HG03442 (cell line): ENCODE measurements at regions not wholly inside any gene's neighbourhood (a gene's known extent, or its start where the extent isn't known, plus 50 kb on each side); places are given as distances from the start of the nearest gene placed in this dataset.
"Not testable (repeated sequence)": the region's sequence is repeated elsewhere in the genome, so short reads cannot be mapped to it uniquely, and the experiment has no call there.

ENCODE experiments used
- ATAC-seq: cut with Tn5 transposase; IDR thresholded peaks from one replicate; pipeline ENCODE4 v1.9.1; 2021; ENCODE audit warnings: mild to moderate bottlenecking, moderate library complexity; ENCODE audit not compliant: unreplicated experiment

DNA sequence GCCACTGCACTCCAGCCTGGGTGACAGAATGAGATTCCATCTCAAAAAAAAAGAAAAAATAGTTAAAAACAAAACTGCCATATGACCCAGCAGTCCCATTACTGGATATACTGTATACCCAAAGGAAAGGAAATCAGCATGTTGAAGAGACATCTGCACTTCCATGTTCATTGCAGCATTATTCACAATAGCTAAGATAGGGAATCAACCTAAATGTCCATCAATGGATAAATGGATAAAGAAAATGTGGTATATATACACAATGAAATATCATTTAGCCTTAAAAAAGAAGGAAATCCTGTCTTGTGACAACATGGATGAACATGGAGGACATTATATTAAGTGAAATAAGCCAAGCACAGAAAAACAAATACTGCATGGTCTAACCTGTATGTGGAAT is 160.7 kb downstream of the DUSP6 start:
- ATAC-seq: not testable (repeated sequence)

DNA sequence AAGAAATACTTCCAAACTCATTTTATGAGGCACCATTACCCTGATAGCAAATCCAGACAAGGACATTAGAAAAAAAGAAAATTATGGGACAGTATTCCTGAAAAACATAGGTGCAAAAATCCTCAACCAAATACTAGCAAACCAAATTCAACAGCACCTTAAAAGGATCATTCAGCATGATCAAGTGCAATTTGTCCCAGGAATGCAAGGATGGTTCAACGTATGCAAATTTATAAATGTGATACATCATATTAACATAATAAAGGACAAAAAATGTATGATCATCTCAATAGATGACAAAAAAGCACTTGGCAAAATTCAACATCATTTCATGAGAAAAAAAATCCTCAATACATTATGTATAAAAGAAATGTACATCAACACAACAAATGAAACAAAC is 162.9 kb downstream of the DUSP6 start:
- ATAC-seq: no peak

DNA sequence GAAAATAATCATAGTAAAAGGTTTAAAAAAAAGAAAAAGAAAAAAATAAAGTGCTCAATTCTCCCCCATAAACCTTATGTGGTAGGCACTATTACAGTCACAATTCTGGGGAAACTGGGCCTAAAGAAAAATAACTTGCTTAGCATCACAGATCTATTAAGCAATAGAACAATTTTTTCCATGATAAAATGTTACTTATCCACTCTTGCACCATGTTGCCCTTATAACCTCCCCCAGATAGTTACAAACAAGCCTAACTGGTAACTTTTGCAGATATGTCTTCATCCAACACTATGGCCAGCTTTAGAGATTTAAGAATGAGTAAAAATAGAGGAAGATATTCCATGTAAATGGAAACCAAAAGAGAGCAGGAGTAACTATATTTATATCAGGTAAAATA is 164.8 kb downstream of the DUSP6 start:
- ATAC-seq: no peak

DNA sequence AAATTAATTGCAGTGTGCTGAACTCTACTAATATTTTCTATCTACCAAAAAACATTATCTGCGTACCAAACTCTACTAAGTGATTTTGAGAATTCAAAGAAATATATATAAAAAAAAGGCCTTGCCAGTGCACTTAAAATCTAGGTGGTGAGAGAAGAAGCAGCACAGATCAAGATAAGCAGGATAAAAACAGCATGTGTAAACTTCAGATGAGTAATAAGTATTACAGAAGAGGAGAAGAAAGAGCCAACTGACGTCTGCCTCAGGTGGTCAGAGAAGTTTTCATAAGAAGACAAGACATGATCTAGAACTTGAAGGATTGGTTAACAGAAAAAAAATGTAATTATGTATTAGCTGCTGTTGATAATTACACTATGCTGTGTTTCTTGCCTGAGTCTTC is 166.4 kb downstream of the DUSP6 start:
- ATAC-seq: no peak

DNA sequence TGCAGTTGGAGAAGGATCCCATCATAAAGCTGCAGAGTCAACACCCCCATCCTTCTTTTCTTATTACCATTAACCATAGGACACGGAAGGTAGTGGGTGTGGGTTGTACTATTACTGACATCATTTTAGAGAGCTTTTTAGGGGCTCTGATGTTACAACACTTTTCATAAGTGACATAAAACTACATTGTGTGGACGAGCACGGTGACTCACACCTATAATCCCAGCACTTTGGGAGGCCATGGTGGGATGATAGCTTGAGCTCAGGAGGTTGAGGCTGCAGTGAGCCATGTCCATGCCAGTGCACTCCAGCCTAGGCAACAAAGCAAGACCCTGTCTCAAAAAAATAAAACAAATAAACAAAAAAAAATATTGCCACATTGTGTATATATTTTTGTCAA is 167.1 kb downstream of the DUSP6 start:
- ATAC-seq: no peak

DNA sequence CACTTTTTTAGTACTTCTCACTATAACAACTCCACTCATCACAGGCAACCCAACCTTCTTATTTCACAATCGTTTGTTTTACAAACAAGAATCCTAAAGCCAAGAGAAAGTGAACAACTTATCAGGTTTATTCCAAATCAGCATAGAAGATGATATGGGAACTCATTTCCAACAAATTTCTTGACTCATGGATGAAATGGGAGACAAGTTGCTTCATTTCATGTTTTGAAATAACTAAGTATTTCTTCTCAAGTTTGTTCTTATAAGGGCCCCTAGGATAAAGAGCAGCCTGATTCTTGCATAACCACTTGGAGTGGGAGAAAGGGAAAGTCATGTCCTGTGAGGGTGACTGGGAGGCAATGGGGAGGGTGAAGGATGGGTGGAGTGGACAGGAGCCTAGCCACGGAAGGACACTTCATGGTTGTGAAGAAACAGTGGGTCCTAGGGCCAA is 168.3 kb downstream of the DUSP6 start:
- ATAC-seq: no peak

DNA sequence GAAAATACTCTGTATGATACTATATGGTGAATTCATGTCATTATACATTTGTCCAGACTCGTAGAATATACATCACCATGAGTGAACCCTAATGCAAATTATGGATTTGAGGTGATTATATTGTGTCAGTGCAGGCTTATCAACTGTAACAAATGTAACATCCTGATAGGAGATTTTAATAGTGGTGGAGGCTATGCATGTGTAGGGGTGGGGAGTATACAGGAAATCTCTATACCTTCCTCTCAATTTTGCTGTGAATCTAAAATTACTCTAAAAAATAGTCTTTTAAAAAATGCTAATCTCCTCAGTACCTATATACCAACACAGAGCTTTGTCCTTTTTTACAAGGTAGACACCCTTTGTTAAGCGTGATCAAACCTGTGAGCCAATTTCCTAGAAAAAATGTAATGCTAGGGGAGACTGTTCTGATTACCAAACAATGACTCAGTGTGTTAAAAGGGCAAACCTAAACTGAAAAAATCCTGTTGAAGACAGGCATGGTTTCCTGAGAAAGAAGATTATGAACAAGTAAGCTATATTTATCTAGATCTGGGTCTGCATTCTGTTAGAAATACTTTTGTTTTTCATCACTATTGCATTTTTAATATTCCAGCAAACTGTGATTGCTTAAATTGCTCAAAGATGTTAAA is 170.9 kb downstream of the DUSP6 start:
- ATAC-seq: no peak

DNA sequence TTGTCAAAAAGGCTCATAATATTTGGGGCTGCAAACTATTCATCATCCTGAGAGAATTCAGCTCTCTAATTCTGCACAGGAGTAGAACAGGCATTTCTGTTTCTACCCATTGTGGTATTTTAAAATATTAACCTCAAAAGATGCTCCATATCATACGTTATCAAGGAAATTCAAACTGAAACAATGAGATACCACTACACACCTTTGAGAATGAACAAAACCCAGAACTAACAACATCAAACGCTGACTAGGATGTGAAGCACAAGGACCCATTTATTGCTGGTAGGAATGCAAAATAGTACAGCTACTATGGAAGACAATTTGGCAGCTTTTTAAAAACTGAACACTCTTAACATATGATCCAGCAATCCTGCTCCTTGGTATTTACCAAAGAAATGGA is 171.8 kb downstream of the DUSP6 start:
- ATAC-seq: no peak

DNA sequence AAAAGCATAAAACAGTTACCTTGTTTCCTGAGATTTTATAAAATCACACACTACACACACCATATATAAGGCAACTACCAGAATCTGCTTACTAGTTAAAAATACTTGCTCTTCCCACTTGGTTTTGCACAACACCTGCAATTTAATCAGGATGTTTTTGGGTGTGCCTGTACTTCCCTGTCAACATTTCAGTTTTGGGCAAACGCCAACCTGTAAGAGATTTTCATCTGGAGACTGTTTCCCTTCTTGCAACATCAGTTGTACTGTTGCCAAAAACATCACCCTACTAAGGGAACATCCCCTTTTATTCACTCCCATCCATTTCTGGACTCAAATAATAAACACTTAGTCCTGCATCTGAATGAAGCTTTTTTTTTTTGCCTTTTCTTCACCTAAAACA is 172.3 kb downstream of the DUSP6 start:
- no peak for ATAC-seq

DNA sequence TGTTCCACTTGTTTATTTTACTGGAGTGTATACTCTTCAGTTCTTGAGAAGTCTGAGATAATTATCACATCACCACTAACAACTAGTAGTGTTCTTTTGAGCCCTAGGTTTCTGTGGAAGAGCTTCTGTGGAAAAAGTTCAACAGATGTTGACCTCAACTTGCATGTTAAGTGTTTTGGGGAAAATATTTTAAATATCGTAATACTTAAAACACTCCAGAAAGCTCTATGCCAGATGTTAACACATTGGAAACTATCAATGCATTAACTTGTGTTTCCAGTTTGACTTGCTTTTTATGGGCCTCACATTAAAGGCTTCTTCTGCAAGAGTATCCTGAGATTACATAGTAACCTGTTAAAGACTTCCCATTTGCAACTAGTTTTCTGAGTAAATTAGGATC is 173.1 kb downstream of the DUSP6 start:
- no peak for ATAC-seq

DNA sequence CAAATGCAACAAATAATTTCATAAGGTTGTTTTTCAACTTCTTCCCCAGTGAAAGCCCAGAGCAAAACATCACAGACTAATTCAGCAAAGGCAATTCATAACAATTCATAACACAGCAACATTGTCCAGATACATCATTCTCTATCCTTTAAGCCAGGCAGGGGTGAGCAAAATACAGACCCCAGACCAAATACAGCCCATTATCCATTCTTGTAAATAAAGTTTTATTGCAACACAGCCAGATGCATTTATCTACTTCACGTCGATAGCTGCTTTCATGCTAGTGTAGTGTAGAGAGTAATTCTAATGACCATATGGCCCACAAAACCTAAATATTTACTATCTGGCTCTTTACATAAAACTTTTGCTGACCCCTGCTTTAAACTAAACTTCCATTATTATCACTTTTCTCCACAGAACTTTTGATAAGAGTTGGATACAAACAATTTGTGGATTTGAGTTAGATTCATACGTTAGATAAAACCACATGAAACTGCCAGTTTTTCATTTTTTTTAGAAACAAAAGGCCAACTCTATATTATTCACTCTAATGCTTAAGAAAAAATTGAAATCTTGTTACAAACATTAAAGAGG is 174.4 kb downstream of the DUSP6 start:
- ATAC-seq: no peak

DNA sequence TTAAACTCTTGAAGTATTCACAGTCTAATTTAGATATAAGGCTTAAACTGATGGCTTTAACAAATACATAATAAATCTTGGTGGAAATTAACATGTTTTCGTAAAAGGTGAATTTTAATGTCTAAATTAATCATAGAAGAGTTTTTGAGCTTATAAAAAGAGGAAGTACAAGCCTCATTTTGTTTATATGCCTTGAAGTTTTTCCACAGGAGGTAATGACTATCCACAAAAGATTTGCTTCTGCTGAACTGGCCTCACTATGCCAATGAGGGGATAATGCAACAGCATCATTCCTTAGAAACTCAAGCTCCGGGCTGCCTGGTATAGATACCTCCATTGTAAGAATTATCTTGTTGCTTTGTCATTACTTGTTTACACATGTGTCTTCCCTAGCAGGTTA is 175.6 kb downstream of the DUSP6 start:
- ATAC-seq: no peak

DNA sequence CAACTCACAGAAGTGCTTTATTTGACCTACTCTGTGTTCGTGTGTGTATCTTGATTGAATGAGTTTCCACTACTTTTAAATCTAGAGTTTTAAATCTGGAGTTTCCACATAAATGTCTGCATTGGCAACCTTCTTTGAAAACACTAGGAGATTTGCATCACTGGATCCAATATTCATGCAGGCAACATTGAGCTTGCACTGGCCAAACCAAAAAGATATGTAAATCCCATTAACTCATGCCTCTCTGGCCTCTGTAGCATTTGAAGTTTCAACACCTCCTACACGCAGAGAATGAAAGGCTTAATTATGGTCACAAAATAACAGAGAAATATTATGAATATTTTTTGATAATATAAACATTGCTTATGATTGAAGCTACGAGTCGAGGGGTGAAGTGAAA is 178.6 kb downstream of the DUSP6 start:
- ATAC-seq: no peak

DNA sequence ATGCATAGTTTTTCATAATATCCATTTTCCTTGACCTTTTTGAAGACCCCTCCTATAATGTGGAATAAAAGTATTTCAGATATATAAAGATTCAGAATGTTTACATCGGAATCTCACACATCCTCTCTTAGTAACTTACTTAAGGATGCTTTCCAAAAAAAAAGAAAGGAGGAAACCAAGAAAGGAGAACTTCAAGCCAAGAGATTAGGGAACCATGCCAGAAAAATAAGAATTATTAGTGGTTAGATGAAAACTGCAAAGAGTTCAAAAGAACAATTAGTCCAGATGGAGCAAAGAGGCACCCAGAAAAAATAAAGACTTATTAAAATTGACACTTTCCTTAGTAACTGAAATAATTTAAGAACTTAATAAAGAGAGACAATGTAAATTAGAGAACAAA is 179.2 kb downstream of the DUSP6 start:
- no peak for ATAC-seq

DNA sequence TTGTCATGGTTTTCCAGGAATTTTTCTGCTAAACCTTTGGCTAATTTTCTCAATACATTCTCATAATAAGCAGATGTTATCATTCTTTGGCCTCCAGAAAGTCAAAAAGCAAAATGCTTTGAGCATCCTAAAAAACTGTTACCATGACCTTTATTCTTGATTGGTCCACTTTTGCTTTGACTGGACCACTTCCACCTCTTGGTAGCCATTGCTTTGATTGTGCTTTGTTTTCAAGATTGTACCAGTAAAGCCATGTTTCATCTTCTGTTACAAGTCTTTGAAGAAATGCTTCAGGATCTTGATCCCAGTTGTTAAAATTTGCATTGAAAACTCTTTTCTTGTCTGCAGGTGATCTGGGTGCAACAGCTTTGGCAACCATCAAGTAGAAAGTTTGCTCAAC is 180.1 kb downstream of the DUSP6 start:
- no peak for ATAC-seq

DNA sequence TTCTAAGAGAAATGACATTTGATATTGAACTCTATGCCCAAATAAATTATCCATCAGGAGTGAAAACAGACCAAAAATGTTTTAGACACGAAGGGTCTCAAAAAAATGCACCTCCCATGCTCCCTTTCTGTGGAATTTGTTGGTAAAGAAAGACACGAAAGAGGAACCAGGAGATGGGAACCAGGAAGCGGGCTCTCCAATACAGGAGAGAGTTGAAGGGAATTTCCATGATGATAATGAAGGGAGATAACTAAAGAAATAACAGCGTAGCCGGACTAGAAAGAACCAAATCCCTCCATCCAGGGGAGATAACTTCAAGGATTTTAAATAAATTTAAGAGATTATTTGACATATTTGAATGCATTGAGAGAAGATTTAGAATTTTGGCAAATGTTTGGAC is 183.0 kb downstream of the DUSP6 start:
- no peak for ATAC-seq

DNA sequence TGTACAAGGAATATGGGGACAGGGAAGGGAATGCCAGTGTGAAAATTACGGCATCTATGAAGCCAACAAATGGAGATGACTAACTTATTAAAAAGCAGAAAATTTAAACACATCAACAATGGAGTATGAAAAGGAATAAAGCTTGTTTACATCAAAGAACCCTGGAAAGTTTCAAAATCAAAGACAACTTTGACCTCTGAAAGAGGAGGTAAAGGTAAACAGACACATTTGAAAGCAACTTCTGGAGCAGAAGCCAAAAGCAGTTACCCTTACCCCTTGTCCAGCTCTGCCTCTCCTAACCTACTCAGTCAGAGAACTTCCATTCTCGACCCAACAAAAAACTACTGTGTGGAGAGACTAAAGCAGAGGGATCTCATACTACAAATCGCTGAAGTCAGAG is 184.3 kb downstream of the DUSP6 start:
- no peak for ATAC-seq

DNA sequence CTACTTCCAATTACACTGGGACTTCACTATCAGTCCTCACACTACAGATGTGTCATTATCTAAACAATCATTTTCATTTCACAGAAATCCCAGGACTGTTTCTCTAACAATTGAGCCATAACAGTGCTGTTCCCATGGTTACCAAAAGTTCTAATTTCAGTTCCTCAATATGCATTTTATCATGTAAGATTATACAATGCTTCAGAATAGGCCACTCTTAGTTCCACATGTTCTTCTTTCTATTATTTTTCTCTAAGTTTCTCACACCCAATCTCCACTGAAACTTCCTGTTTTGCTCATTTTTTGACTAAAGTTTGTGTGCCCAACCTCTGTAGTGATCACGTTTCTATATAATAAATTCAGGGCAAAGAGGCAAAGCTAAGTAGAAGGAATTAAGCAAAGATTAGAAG is 185.8 kb downstream of the DUSP6 start:
- ATAC-seq: peak; percentile 90

DNA sequence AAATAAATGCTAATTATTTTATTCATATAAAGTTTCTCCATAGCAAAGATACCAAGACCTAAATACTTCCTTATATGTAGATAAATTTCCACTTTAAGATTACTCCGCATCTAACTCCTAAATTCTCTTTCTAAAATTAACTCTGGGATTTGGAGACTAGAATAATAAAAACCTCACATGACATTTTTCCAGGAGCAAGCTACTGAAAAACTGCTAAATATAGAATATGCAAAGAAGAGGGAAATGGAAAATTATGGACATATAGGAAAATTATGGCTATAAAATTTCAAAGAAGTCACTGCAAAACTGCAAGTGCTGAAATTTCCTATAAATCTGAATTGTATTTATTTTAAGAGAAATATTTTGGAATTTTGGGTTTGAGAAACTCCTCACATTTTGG is 186.2 kb downstream of the DUSP6 start:
- no peak for ATAC-seq

DNA sequence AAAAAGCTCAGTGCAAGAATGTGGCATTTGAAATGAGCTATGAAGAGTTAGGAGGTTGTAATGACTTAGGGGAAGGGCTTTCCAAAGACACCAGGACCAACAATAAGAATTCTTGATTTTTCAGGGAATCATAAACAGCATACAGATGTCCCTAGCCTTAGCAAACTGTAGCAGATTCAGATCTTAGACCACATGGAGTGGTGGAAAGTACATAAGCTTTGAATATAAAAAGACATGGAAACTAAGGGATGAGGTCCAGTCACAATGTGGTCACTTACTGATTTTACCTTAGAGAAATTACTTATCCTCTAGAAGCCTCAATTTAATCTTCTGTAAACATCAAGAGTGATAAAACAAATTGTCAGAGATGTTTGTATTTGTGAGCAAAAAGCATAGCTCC is 186.6 kb downstream of the DUSP6 start:
- no peak for ATAC-seq

DNA sequence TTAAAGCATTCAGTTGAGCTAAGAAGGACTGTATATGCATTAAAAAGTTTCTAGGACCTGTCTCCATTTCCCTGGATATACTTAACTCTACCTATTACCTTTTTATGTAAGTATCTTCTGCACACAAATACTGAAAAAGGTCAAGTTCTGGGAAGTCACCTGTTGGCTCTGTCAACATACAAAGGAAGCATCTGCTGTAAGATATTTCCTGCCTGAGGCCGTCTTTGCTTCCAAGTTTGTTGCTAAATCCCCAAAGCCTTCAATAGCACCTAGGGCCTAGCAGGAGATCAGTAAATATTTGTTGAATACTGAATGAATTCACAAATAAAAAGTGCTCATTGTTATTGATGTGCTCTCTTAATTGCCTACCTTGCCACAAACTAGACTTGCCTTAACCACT is 188.4 kb downstream of the DUSP6 start:
- no peak for ATAC-seq

DNA sequence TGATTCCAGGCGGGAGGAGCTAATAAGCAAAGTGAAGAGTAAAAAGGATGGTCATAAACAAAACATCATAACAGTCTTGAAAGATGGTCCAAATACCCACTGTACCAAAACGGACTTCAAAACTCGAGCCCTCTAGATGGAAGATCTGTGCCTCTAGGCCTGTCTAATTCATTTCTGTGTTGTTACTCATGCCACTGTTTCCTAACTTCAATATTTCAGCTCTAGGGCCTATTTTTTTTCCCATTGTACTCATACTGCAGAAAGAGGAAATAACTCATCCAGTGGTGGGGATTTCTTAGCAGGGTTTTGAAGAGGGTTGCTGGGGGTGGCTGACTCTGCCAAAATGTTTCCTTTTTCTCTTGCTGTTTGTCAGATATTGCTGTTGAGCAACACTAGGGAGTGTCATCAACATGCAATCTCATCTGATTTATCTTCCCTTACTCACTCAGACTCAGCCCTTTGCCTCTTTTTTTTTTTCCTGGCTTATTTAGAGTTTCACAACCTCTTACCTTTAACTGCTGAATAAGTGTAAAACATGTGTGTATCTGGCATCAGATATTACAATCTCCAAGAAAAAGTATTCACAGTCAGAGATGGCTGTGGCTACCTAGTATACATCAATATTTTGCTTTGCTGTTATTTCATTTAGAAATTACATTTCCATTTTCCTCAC is 189.6 kb downstream of the DUSP6 start:
- ATAC-seq: peak; percentile 48

DNA sequence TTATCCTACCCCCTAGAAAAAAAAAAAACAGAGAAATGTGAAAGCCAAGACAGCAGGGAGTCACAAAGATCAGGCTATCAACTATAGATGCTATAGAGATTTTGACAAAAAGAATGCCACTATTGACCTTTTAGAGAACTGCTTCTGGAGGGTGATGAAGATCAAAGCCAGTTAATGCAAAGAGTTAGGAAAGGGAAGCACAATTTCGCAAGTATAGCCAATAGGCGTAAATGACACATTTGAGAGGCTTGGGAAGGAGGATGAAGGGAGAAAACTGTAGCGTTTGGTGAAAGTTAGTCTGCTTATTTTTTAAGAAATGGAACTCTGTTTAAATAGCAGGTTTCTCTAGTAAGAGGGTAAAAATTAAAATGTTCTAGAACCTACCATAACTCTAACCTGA is 190.7 kb downstream of the DUSP6 start:
- ATAC-seq: no peak
